ENCODE measurements at regions not wholly inside any gene's neighbourhood (a gene's known extent, or its start where the extent isn't known, plus 50 kb on each side); places are given as distances from the start of the nearest gene placed in this dataset.

- no peak for TF ChIP-seq POLR2AphosphoS5 (IDR thresholded peaks at IDR 0.05; ENCODE audit: low read depth, low read length)
- no peak for TF ChIP-seq JUND (IDR thresholded peaks at IDR 0.05)
Observed at GRCh38 chr6:23696992-23697391, 429.0 kb upstream of the NRSN1 start.
